Neural cell (in vitro differentiated cells): ENCODE measurements at regions not wholly inside any gene's neighbourhood (a gene's known extent, or its start where the extent isn't known, plus 50 kb on each side); places are given as distances from the start of the nearest gene placed in this dataset.

ENCODE experiments used
- CTCF ChIP-seq: fragments of 450-650 bp; IDR thresholded peaks from 2 replicates; pipeline ENCODE4 v1.5.1; 2014; ENCODE audit warnings: antibody characterized with exemption, mild to moderate bottlenecking, moderate library complexity; ENCODE audit not compliant: poor library complexity, severe bottlenecking
- EP300 ChIP-seq: fragments of 450-650 bp; conservative IDR thresholded peaks from 2 replicates; pipeline ENCODE4 v1.6.1; 2014; ENCODE audit warnings: antibody characterized with exemption, mild to moderate bottlenecking, moderate library complexity; ENCODE audit not compliant: poor library complexity, severe bottlenecking
- POLR2AphosphoS5 ChIP-seq: IDR thresholded peaks from 2 replicates; pipeline ENCODE4 v1.6.1; 2012
- RAD21 ChIP-seq: fragments of 450-650 bp; conservative IDR thresholded peaks from 2 replicates; pipeline ENCODE4 v1.6.1; 2014; ENCODE audit warnings: antibody characterized with exemption, mild to moderate bottlenecking, moderate library complexity
- REST ChIP-seq: IDR thresholded peaks from 2 replicates; pipeline ENCODE4 v1.6.1; 2012; ENCODE audit warnings: borderline replicate concordance
- SMC3 ChIP-seq: fragments of 450-650 bp; conservative IDR thresholded peaks from 2 replicates; pipeline ENCODE4 v1.6.1; 2014; ENCODE audit warnings: antibody characterized with exemption, mild to moderate bottlenecking, moderate library complexity; ENCODE audit not compliant: poor library complexity

DNA sequence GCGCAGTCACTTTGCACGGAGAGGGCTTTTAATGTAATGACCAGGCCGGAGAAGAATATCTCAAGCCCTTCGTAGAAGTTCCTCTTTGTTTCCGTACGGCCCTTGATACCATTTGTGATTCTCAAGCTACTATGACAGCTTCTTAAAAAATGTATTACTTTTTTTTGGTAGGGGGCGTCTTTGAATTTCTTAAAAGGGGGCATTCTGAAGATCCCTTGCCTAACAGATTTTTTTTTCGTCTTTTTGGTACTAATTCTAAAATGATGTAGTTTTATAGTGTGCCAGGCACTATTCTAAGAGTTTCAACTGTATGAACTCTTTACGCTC lies 614.0 kb downstream of the MCTP2 start:
- TF ChIP-seq CTCF (no peak), POLR2AphosphoS5 (no peak), RAD21 (no peak), SMC3 (no peak), EP300 (no peak), REST (no peak)
